NCI-H510A treated with DMSO at 0.1 percent for 48 hours (cell line): ENCODE measurements at regions not wholly inside any gene's neighbourhood (a gene's known extent, or its start where the extent isn't known, plus 50 kb on each side); places are given as distances from the start of the nearest gene placed in this dataset.
A peak's percentile ranks its signal among the peaks of the same experiment; 100 is the strongest.

Source experiments
- DNase-seq: peaks from one replicate; lab custom pipeline; 2025; lab: John Stamatoyannopoulos, UW

- DNase-seq: no peak
Measured at GRCh38 chr4:35447474-35447873, 796.8 kb downstream of the ARAP2 start.

DNA sequence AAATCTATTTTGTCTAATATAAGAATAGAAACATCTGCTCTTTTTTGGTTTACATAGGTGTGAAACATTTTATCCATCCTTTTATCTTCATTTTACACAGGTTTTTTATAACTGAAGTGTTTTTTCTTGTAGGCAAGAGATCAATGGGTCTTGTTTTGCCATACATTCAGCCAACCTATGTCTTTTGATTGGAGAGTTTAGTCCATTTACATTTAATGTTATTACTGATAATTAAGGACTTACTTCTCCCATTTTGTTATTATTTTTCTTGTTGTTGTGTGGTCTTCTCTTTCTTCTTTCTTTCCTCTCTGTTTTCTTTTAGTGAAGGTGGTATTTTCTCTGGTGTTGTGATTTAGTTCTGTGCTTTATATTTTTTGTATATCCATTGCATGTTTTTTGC is 785.3 kb downstream of the ARAP2 start:
- no peak for DNase-seq

DNA sequence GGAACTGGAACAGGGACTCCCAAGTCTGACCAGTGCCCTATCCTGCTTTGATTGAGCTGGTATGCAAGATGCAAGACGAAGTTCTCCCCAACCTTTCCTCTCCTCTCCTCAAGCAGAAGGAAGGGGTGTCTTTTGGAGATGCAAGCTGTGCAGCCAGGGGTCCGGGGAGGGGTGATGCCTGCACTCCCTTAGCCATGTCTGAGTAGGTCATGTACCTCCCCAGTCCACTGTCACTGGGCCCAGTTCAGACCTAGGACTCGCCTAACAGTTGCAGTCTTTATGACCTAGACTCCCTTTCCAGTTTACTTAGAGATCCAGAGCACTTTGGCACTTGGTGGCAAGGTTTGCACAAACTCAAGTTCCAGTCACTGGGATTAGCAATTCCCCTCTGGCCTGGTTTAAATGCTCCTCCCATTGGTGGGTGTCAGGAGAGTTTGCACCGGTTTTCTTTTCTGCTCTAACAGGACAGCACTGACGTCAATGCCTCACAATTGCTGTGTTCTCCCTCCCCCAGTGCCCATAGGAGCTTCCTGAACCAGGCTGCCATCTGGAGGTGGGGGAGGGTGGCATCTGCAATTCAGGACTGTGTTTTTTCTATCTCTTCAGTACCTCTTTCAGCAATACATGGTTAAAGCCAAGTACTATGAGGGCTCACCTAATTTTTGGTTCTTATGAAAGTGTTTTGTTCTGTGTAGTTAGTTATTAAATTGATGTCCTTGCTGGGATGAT is 782.2 kb downstream of the ARAP2 start:
- DNase-seq: no peak

DNA sequence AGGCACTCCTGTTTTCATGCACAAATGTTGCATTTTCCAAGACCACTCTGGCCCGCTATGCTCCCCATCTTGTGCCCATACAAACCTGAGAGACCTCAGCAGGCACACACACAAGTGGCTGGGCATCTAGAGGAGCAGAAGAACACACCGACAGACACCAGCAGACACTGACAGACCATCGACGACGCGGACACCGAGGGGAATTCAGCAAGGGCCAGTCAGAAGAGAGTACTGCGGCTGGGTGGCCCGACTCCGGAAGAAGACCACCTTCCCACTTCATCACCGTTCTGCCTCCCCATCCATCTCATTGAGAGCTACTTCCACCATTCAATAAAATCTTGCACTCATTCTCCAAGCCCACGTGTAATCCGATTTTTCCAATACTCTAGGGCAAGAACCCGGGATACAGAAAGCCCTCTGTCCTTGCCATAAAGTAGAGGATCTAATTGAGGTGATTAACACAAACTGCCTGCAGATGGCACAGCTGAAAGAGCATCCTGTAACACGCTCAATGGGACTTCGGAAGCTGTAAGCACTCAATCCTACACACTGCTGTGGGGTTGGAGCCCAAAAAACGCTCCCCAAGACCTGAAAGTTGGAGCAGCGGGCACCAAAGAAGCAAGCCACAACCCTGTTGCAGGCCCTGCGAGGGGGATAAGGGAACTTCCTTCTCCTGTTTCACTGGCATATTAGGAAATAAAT is 780.9 kb downstream of the ARAP2 start:
- no peak for DNase-seq

DNA sequence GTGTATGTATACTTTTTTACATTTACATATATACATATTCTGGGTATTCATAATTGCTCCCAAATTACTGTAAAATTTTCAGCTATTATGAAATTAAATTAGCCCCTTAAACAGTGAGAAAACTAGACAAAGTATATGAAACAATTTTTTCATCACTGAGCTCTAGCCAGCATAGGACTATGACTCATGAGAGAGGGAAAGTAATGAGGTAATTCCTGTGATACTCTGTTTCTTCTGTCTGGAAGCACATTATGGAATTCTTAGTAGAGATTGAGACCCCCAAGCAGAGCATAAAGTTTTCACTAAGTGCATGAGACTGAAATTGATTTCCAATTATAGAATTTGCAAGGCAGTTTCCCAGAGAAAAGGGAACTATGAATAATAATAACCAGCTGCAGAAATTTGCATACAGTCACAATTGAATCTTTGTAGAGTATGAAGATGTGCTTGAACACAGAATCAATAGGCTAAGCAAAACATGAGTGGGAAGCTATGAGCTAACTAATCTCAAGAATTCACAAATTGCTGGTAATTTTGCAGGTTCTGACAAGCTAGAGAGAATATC is 779.3 kb downstream of the ARAP2 start:
- no peak for DNase-seq

DNA sequence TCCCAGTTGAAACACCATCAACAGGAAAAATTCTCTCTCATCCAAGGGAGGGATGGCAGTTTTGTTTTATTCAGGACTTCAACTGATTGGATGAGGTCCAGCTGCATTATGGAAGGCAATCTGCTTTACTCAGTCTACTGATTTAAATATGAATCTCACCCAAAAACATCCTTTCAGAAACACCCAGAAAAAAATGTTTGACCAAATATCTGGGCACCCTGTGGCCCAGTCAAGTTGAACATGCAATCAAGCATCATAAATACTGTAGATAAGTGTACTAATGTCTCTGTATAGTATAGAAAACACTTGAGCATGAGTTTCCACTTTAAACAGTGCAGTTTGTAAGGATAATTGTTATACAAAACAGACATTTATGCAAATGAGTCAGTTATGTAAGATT is 753.2 kb downstream of the ARAP2 start:
- no peak for DNase-seq

- no peak for DNase-seq
Measured at GRCh38 chr4:35493977-35494376, 750.3 kb downstream of the ARAP2 start.

DNA sequence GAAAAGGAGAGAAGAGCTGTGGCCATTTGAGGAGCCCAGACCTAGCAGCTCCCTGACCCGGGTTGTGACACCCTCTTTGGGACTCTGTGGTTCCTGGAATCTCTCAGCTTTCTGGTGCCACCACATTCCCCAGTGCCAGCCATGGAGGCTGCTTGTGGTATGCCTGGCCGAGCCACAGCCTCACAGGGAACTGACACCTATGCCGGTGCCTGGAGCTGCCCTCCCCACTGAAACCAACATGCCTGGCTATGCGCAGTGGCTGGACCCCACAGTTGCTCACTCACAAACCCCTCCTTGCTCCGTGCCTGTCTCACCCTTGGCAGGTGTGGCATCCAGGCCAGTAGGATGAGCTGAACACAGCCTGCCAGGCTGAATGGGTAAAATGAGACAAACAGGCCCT is 749.4 kb downstream of the ARAP2 start:
- DNase-seq: no peak

DNA sequence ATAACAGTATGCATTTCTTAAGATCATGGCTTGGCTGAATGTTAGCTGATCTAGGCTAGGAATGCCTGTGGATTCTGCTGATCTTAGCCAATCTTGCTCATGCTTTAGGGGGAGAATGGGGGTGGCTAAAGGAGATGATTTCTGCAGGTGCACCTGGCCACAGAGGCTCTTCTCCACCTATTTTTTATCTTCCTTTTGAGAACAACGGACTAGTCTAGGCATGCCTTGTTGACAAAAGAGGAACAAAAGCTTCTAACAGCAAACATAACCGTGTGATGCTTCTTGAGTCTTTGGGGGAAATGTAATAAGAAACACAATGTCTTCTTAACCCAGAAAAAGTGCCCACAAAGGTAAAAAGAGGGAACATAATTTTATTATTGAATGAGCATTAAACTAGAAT is 743.5 kb downstream of the ARAP2 start:
- peak; percentile 45 for DNase-seq

GRCh38 chr4:35503435-35503834 is 740.9 kb downstream of the ARAP2 start:
- no peak for DNase-seq

- DNase-seq: no peak
Measured at GRCh38 chr4:35506161-35506560, 738.2 kb downstream of the ARAP2 start.

DNA sequence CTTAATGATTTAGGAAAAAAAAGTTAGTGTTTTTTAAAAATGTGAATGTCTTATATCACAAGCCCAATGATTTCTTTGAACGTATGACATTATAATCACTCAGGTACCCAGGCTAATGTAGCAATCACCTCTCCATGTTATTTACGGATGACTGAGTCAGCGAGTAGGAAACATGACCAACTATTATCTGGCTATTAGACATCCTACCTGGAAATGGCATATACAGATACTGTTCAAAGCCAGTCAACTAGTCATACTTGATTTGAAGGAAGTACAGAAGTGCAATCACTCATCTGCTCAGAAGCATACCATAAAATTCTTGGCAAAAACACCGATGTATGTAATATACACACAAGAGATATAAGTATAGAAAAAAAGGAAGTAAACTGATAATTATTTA is 732.5 kb downstream of the ARAP2 start:
- no peak for DNase-seq

DNA sequence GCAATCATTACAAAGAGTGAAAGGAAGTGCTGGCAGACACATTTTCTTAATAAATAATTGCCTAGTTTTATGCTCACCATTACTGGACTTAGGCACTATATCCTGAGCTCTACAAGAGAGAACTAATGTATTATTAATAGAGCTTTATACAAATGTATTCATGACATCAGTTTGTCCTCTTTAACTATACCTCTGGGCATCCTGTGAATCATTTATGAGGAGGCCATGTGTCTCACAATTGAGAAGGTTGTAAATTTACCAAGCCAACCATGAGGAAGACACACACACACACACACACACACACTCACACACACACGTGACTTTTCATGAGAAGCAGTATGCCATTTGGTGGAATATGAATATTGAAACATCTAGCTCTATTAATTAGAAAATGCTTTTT is 728.2 kb downstream of the ARAP2 start:
- DNase-seq: no peak

DNA sequence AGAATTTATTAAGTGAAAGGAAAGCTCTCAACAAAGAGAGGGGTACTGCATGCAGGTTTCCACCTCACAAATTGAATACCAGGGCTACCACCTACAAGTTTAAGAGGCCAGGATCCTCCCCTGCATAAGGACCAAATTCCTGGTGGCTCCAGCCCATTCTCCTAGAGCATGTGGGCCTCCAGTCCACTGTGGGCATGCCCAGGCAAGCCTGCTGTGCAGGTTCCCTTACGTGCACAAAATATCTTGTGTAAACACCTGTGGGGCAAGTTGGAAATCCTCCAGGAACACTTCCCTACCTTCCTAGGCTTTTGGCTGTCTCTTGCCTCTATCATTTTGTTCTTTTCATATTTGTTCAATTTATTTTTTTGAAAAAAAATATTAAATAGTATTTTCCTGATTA is 724.3 kb downstream of the ARAP2 start:
- peak; percentile 22 for DNase-seq

DNA sequence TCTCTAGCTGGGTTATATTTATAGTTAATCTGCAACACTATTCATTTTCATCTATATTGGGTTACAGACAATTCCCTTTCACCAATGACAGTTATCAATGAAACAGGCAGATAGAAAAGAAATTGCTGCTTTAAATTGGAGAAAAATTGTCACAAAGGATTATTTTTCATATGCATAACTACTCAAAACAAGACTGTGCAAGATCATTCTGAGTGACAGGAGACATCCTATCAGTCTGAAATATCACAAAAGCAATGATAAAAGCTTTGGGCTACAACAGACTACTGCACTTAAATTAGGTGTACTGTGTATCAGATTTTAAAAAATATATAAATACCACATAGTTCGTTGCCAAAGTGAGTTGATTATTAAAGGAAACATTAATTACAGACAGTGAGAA is 722.6 kb downstream of the ARAP2 start:
- no peak for DNase-seq

DNA sequence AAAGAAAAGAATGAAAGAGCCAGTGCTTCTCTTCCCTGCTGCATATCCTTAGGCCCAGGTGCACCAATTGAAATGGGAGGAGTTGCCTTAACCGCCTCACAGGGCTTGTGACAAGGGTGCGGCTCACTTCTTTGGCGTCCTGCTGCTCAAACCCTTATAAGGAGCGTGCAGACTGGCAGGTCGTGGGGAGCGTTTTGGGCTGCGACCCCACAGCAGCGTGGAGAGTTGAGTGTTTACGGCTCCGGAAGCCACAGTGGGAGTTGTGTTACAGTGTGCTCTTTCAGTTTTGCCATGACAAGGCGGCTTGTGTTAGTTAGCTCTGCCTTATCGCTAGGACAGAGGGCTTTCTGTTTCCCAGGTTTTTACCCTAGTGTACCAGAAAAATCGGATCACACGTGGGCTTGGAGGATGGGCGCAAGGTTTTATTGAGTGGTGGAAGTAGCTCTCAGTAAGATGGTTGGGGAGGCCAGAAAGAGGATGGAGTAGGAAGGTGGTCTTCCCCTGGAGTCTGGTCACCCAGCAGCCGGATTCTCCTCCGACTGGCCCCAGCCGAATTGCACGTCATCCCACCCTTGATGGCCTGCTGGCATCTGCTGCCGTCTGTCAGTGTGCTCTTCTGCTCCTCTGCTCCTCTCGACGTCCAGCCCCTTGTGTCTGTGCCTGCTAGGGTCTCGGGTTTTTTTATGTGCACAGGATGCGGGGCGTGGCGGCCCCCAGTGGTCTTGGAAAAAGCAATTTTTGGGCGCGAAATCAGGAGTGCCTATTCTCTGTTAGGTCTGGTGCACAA is 718.9 kb downstream of the ARAP2 start:
- no peak for DNase-seq

- DNase-seq: no peak
Measured at GRCh38 chr4:35526456-35526855, 717.9 kb downstream of the ARAP2 start.

GRCh38 chr4:35534962-35535361 is 709.4 kb downstream of the ARAP2 start:
- DNase-seq: no peak

DNA sequence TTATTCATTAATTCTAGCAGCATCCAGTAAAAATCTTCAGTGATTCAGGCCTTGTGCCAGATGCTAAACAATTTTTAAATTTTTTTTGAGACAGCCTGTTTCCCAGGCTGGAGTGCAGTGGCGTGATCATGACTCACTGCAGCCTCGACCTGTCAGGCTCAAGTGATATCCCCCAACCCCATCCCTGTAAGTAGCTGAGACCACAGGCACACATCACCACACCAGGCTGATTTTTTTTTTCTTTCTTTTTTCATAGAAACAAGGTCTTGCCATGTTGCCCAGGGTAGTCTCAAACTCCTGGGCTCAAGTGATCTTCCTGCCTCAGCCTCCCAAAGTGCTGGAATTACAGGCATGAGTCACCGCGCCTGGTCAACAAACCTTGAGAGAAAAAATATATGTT is 705.5 kb downstream of the ARAP2 start:
- no peak for DNase-seq

DNA sequence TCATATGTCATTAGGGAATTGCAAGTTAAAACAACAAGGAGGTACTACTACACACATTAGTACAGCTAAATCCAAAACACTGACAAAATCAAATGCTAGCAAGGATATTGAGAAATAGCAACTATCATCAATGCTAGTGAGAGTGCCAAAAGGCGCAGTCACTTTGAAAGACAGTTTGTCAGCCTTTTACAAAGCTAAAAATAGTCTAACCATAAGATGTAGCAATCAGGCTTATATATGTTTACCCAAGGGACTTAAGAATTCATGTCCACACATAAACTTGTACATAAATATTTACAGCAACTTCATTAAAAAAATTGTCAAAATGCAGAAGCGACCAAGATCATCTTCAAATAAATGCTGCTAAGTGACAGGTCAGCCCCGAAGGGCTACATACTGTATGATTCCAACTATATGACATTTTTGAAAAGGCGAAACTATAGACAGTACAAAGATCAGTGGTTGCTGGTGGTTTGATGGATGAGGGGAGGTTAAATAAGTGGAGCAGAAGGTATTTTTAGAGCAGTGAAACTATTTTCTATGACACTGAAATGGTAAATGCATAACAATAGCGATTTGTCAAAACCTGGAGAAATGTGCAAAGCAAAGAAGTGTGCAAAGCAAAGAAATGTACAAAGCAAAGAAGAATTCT is 704.8 kb downstream of the ARAP2 start:
- DNase-seq: no peak

DNA sequence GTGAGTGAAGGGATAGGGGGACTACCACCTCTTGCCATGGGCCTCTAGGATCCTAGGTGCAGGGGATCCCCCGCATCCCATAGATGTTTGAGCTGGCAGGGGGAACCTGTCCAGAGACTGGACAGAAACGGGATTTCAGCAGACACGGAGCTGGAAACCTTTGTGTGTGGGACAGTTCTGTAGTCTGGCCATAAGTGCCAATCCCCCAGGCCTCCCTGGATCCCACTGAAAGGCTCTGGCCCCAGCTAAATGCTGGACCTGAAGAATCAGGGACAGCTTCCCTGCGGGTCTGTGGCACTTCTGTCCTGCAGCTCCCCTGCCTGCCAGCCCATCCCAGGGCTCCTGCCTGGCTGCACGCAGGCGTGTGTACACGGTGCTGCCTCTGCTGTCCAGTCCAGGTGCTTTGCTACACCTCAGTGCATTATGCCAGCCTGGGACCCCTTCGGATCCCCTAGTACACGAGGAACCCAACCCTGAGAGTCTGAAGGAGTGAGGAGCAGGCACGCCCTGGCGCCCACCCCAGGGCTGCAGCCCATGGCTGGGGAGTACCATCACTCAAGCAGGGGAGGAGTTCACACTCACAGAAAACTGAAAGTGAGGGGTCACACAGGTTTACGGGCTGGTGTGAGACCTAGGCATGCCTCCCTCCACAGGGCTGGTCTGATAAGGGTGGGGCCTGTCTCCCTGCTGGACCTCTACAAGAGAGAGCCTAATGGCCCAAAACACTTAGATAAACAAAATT is 703.0 kb downstream of the ARAP2 start:
- DNase-seq: no peak

- no peak for DNase-seq
Measured at GRCh38 chr4:35541888-35542213, 702.5 kb downstream of the ARAP2 start.
